CD4-positive, alpha-beta memory T cell (primary cell): ENCODE measurements at regions not wholly inside any gene's neighbourhood (a gene's known extent, or its start where the extent isn't known, plus 50 kb on each side); places are given as distances from the start of the nearest gene placed in this dataset.

Source experiments
- CTCF ChIA-PET: fragments of 350-600 bp; sonication (Branson Sonifier 250); formaldehyde crosslinking; loops from one replicate; lab custom pipeline; 2021; ENCODE audit warnings: inconsistent platforms; ENCODE audit not compliant: partially characterized antibody; lab: Charles Lee
- POLR2A ChIA-PET: fragments of 350-600 bp; sonication (Branson Sonifier 250); formaldehyde crosslinking; loops from one replicate; lab custom pipeline; 2021; ENCODE audit not compliant: partially characterized antibody; lab: Charles Lee
- DNase-seq, 5 donors: peaks; one replicate each; pipeline versions ENCODE4 v3.0.0 to v3.0.0-alpha.2; 2020 to 2022; ENCODE audit warnings: mixed read lengths in 1 of 5
- H3K27ac ChIP-seq: one replicate; pipeline ENCODE4 v1.7.0; 2013; ENCODE audit warnings: low read depth, low read length
- H3K27me3 ChIP-seq: 2 replicates; pipeline ENCODE4 v1.7.0; 2013; ENCODE audit warnings: mild to moderate bottlenecking, low read length, moderate library complexity; ENCODE audit not compliant: insufficient read depth
- H3K36me3 ChIP-seq: 2 replicates; pipeline ENCODE4 v1.7.0; 2013; ENCODE audit warnings: mild to moderate bottlenecking, low read length, moderate library complexity; ENCODE audit not compliant: insufficient read depth
- H3K4me1 ChIP-seq: 2 replicates; pipeline ENCODE4 v1.7.0; 2013; ENCODE audit warnings: mild to moderate bottlenecking, low read length, moderate library complexity; ENCODE audit not compliant: insufficient read depth
- H3K4me3 ChIP-seq, 2 donors: one replicate each; pipeline ENCODE4 v1.7.0; 2013; ENCODE audit warnings: low read length in 2 of 2, mild to moderate bottlenecking in 1 of 2
- H3K9me3 ChIP-seq, 2 donors: one replicate each; pipeline ENCODE4 v1.7.0; 2013; ENCODE audit warnings: low read length in 2 of 2, control low read depth in 1 of 2; ENCODE audit not compliant: control insufficient read depth in 1 of 2
- H3K27ac Mint-ChIP-seq, 7 donors: one replicate each; pipeline ENCODE4 v1.8.0; 2020 to 2021; ENCODE audit warnings: mixed read lengths in 7 of 7, mild to moderate bottlenecking in 6 of 7, inconsistent platforms in 3 of 7, moderate library complexity in 3 of 7
- H3K27me3 Mint-ChIP-seq, 2 donors: one replicate each; pipeline ENCODE4 v1.8.0; 2020 to 2021; ENCODE audit warnings: mixed read lengths in 2 of 2
- H3K36me3 Mint-ChIP-seq, 2 donors: one replicate each; pipeline ENCODE4 v1.8.0; 2020 to 2021; ENCODE audit warnings: mixed read lengths in 2 of 2, inconsistent platforms in 1 of 2, mild to moderate bottlenecking in 1 of 2
- H3K4me1 Mint-ChIP-seq, 4 donors: one replicate each; pipeline ENCODE4 v1.8.0; 2020 to 2021; ENCODE audit warnings: mixed read lengths in 4 of 4, mild to moderate bottlenecking in 1 of 4
- H3K4me3 Mint-ChIP-seq, 8 donors: one replicate each; pipeline ENCODE4 v1.8.0; 2020 to 2021; ENCODE audit warnings: mixed read lengths in 8 of 8, mild to moderate bottlenecking in 7 of 8, moderate library complexity in 6 of 8, inconsistent platforms in 3 of 8
- H3K9me3 Mint-ChIP-seq, 8 donors: one replicate each; pipeline ENCODE4 v1.8.0; 2020 to 2021; ENCODE audit warnings: mixed read lengths in 8 of 8, mild to moderate bottlenecking in 5 of 8, inconsistent platforms in 3 of 8, moderate library complexity in 1 of 8
- intact Hi-C: fragments of 100-400 bp; cut with micrococcal nuclease; formaldehyde crosslinking; loops from one replicate; pipeline ENCODE4 v1.15.1; 2023

GRCh38 chr5:129382921-129383672 is 77.0 kb upstream of the ADAMTS19 start:
- POLR2A ChIA-PET, result no interaction called here
- no peaks in the 10 kb centered on the region for H3K36me3 ChIP-seq
- Mint-ChIP-seq H3K4me3 (no peak overlapping the region), H3K27ac (no peak overlapping the region), H3K27me3 (no peaks in the 10 kb centered on the region), H3K9me3 (peaks cover 0 to 4% (median 2%) of the 10 kb centered on the region in 8 donors), H3K4me1 (no peaks in the 10 kb centered on the region), H3K36me3 (no peaks in the 10 kb centered on the region)
- intact Hi-C loops, result no loop called here
- H3K27me3 ChIP-seq, result no peaks in the 10 kb centered on the region
- CTCF ChIA-PET, result no interaction called here
- DNase-seq, result no peak
- no peak overlapping the region for H3K4me3 ChIP-seq
- no peak overlapping the region for H3K27ac ChIP-seq
- no peaks in the 10 kb centered on the region for H3K9me3 ChIP-seq
- no peaks in the 10 kb centered on the region for H3K4me1 ChIP-seq

GRCh38 chr5:129384193-129384592 is 75.9 kb upstream of the ADAMTS19 start:
- CTCF ChIA-PET, result no interaction called here
- intact Hi-C loops, result no loop called here

GRCh38 chr5:129384736-129385135 is 75.4 kb upstream of the ADAMTS19 start:
- no peak overlapping the region for H3K27ac ChIP-seq
- ChIA-PET POLR2A (no interaction called here), CTCF (no interaction called here)
- Mint-ChIP-seq H3K27me3 (no peaks in the 10 kb centered on the region), H3K9me3 (peaks cover 0 to 4% (median under 1%) of the 10 kb centered on the region in 8 donors), H3K4me3 (no peak overlapping the region), H3K27ac (no peak overlapping the region), H3K4me1 (no peaks in the 10 kb centered on the region), H3K36me3 (no peaks in the 10 kb centered on the region)
- no peaks in the 10 kb centered on the region for H3K36me3 ChIP-seq
- H3K4me1 ChIP-seq, result no peaks in the 10 kb centered on the region
- DNase-seq, result no peak
- H3K27me3 ChIP-seq, result no peaks in the 10 kb centered on the region
- H3K9me3 ChIP-seq, result no peaks in the 10 kb centered on the region
- intact Hi-C loops, result no loop called here
- no peak overlapping the region for H3K4me3 ChIP-seq

More at GRCh38 chr5:129384193-129384592, 75.9 kb upstream of the ADAMTS19 start:
- peaks cover 0 to 4% (median under 1%) of the 10 kb centered on the region in 8 donors for H3K9me3 Mint-ChIP-seq
- no peak for DNase-seq
- H3K4me1 Mint-ChIP-seq, result no peaks in the 10 kb centered on the region
- no peak overlapping the region for H3K27ac ChIP-seq
- H3K4me1 ChIP-seq, result no peaks in the 10 kb centered on the region
- H3K36me3 Mint-ChIP-seq, result no peaks in the 10 kb centered on the region
- H3K27me3 Mint-ChIP-seq, result no peaks in the 10 kb centered on the region
- POLR2A ChIA-PET, result no interaction called here
- no peak overlapping the region for H3K4me3 ChIP-seq
- no peak overlapping the region for H3K4me3 Mint-ChIP-seq
- no peaks in the 10 kb centered on the region for H3K27me3 ChIP-seq
- no peaks in the 10 kb centered on the region for H3K9me3 ChIP-seq
- no peaks in the 10 kb centered on the region for H3K36me3 ChIP-seq
- H3K27ac Mint-ChIP-seq, result no peak overlapping the region

GRCh38 chr5:129387944-129388343 is 72.2 kb upstream of the ADAMTS19 start:
- Histone ChIP-seq H3K27me3 (no peaks in the 10 kb centered on the region), H3K36me3 (no peaks in the 10 kb centered on the region), H3K27ac (no peak overlapping the region), H3K4me3 (no peak overlapping the region), H3K4me1 (no peaks in the 10 kb centered on the region), H3K9me3 (no peaks in the 10 kb centered on the region)
- no peaks in the 10 kb centered on the region for H3K4me1 Mint-ChIP-seq
- intact Hi-C loops, result no loop called here
- peaks cover 0 to 4% (median under 1%) of the 10 kb centered on the region in 8 donors for H3K9me3 Mint-ChIP-seq
- H3K36me3 Mint-ChIP-seq, result no peaks in the 10 kb centered on the region
- POLR2A ChIA-PET, result no interaction called here
- no peak for DNase-seq
- H3K27ac Mint-ChIP-seq, result no peak overlapping the region
- CTCF ChIA-PET, result no interaction called here
- H3K27me3 Mint-ChIP-seq, result no peaks in the 10 kb centered on the region
- no peak overlapping the region for H3K4me3 Mint-ChIP-seq

GRCh38 chr5:129392681-129393080 is 67.4 kb upstream of the ADAMTS19 start:
- no peaks in the 10 kb centered on the region for H3K4me1 Mint-ChIP-seq
- ChIA-PET POLR2A (no interaction called here), CTCF (no interaction called here)
- H3K4me3 ChIP-seq, result no peak overlapping the region
- H3K4me1 ChIP-seq, result no peaks in the 10 kb centered on the region
- DNase-seq, result no peak
- H3K36me3 ChIP-seq, result no peaks in the 10 kb centered on the region
- no peaks in the 10 kb centered on the region for H3K9me3 ChIP-seq
- no peaks in the 10 kb centered on the region for H3K36me3 Mint-ChIP-seq
- no peak overlapping the region for H3K4me3 Mint-ChIP-seq
- no peak overlapping the region for H3K27ac Mint-ChIP-seq
- H3K9me3 Mint-ChIP-seq, result peaks cover 0 to 11% (median 6%) of the 10 kb centered on the region in 8 donors
- intact Hi-C loops, result no loop called here
- no peaks in the 10 kb centered on the region for H3K27me3 Mint-ChIP-seq
- no peak overlapping the region for H3K27ac ChIP-seq
- no peaks in the 10 kb centered on the region for H3K27me3 ChIP-seq

GRCh38 chr5:129395247-129395646 is 64.9 kb upstream of the ADAMTS19 start:
- Mint-ChIP-seq H3K27me3 (no peaks in the 10 kb centered on the region), H3K9me3 (peaks cover 0 to 11% (median 7%) of the 10 kb centered on the region in 8 donors), H3K36me3 (no peaks in the 10 kb centered on the region), H3K4me1 (no peaks in the 10 kb centered on the region), H3K27ac (no peak overlapping the region), H3K4me3 (no peak overlapping the region)
- CTCF ChIA-PET, result no interaction called here
- H3K27ac ChIP-seq, result no peak overlapping the region
- H3K36me3 ChIP-seq, result no peaks in the 10 kb centered on the region
- no peaks in the 10 kb centered on the region for H3K9me3 ChIP-seq
- H3K27me3 ChIP-seq, result no peaks in the 10 kb centered on the region
- no peak for DNase-seq
- H3K4me1 ChIP-seq, result no peaks in the 10 kb centered on the region
- POLR2A ChIA-PET, result no interaction called here
- intact Hi-C loops, result no loop called here
- H3K4me3 ChIP-seq, result no peak overlapping the region

GRCh38 chr5:129398026-129398678 is 61.9 kb upstream of the ADAMTS19 start:
- Histone ChIP-seq H3K4me1 (no peaks in the 10 kb centered on the region), H3K4me3 (no peak overlapping the region), H3K36me3 (no peaks in the 10 kb centered on the region), H3K9me3 (no peaks in the 10 kb centered on the region), H3K27me3 (no peaks in the 10 kb centered on the region), H3K27ac (no peak overlapping the region)
- Mint-ChIP-seq H3K27me3 (no peaks in the 10 kb centered on the region), H3K4me3 (no peak overlapping the region), H3K36me3 (no peaks in the 10 kb centered on the region), H3K9me3 (peaks cover 0 to 11% (median 7%) of the 10 kb centered on the region in 8 donors), H3K4me1 (no peaks in the 10 kb centered on the region), H3K27ac (no peak overlapping the region)
- POLR2A ChIA-PET, result interaction anchor here (0.5 kb wide), 1 partner anchor 70 kb away, joined by 3 read pairs; no protein-coding TSS in a partner anchor
- no peak for DNase-seq
- CTCF ChIA-PET, result no interaction called here
- intact Hi-C loops, result no loop called here
